GM19023 (cell line): ENCODE measurements at regions not wholly inside any gene's neighbourhood (a gene's known extent, or its start where the extent isn't known, plus 50 kb on each side); places are given as distances from the start of the nearest gene placed in this dataset.

ENCODE experiments used
- ATAC-seq: cut with Tn5 transposase; IDR thresholded peaks from one replicate; pipeline ENCODE4 v1.9.1; 2021; ENCODE audit warnings: mild to moderate bottlenecking, moderate library complexity; ENCODE audit not compliant: unreplicated experiment

DNA sequence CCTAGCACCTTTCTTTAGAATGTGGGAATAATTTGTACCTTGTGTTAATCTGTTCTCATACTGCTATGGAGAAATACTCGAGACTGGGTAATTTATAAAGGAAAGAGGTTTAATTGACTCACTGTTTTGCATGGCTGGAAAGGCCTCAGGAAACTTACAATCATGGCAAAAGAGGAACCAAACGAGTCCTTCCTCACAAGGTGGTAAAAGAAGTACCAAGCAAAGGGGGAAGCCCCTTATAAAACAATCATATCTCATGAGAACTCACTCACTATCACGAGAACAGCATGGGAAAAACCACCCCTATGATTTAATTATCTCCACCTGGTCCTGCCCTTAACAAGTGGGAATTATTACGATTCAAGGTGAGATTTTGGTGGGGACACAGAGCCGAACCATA lies 127.1 kb upstream of the ANO3 start:
- no peak for ATAC-seq

DNA sequence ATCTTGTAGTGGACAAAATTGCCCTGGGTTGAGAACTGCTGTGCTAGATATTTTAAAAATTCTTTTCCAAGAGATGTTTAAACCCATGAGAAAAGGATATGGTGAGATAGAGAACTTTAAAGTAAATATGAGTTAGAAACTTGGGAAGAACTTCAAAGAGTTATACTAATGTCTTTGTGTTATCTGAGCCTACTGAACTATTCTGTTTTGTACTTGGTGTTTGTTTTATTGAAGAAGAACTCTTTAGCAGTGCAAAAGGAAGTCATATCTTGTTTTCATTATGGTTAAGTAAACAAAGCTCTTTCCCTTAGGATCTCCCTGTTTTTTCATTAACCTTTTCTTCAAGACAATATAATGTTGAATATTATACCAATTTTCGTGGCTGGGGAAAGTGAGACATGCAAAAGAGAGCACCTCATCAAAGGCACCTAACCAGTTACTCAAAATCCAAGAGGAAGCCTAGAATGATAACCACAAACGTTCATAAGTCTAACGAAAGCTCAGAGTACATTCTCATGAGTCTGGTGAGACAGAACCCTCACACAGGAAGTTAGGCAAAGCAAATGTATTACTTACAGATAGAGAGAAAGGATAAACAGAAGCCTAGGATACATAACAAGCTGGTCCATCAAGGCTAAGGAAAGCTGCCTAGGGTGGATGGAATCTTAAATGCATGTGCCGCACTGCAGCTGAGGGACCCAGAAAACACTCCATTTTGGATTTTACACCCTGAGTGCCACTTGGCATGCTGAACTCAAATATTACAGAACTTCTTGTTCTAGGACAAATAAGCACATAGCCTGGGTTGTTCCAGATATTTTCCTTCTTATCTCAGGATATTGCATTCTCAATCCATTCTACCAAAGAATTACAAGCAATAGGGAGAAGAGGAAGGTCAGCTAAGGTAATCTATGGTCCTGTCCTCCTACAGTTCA lies 112.5 kb upstream of the ANO3 start:
- no peak for ATAC-seq

DNA sequence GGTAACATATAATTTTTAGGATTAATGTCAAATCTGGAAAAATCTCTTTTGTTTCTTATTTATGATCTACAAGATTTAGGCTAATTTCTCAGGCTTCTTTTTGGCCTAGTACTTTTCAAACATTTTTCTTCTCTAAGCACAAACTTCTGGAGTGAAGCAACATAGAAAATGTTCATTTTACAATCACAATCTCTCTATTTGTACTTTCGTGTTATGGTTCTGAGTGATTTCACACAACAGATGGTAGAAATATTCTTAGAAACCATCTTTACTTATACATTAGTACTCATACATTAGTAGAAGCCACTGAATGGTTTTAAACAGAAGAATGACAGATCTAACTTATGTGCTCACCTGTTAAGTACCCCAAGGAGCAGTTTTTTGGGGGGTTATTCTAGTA lies 106.3 kb upstream of the ANO3 start:
- ATAC-seq, result no peak

DNA sequence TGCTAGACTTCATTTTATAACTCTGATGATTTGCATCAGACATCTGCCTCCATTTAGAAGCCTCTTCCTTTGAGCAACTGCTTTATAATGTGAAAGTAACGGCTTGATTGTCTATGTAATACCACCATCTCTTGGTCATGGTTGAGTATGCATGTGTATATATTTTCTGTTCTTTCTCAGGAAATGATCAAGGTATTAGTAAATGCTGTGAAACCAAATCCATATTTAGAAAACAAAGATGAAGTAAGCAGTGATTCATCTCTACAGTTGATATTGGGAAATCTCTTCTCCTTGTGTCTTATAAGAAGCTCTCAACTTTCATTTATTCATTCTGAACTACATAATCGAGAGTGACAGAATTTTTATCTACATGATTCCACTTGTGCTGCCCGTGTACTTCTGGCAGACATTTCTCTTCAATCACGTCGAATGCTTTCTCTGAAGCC lies 104.6 kb upstream of the ANO3 start:
- ATAC-seq, result peak; percentile 83

DNA sequence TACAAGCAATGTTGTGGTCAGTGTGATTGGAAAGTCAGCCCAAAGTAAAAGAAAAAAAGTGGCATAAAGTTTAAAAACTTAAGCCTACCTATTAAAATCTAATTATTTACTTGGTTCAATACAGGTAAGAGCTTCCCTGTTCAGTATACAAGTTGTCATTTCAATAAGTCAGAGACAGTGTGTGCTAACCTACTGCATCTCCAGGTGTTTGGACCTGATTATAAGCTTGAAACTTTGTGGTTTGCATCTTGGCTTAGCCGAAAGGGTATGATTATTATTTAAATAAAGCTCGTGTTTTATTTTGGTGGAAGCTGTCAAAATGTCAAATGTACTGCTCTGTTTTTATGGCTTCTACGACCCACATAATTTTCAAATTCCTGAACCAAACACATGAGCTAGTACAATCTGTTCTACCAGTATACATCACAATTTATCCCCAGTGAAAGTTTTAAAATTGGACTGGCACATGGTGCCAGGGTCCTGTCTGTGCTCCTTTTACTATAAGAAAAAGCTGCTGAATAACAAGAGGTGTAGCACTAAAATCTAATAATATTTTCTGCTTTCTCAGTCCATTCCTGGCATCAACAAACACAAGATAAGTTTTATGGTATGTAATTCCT lies 103.9 kb upstream of the ANO3 start:
- no peak for ATAC-seq

DNA sequence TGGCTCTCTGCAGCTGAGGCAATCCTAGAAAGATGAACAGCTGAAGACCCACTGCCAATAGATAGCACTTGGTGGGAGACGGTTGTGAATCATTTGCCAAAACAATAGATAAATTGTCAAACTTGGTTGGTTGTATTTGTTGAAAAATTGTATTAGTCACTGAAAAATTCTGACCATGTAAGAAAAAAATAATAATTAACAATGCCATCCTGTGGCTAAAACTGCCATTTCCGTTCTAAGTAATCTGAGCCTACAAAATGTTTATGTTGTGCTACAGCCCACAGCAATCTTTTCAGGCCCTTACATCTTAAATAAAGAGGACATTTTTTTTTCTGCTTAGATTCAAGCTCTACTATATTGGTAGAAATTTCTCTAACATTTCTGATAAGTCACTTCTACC lies 103.2 kb upstream of the ANO3 start:
- no peak for ATAC-seq

DNA sequence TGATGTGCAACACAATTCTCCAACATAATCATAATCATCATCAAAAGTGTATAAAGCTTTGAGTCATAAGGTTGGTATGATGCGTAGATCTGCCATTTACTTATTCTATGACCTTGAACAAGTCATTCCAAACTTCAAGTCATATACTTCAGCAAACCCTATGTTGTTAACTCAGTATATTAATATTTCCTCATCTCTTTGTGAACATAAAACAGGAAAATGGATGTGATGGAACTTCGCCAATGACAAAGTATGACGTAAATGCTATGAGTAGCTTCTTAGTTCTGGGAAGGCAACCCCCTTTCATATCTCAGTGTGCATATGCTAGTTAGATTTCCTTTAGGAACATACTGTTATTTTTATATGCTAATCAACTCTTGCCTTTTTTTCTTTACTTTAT lies 102.7 kb upstream of the ANO3 start:
- ATAC-seq, result no peak

DNA sequence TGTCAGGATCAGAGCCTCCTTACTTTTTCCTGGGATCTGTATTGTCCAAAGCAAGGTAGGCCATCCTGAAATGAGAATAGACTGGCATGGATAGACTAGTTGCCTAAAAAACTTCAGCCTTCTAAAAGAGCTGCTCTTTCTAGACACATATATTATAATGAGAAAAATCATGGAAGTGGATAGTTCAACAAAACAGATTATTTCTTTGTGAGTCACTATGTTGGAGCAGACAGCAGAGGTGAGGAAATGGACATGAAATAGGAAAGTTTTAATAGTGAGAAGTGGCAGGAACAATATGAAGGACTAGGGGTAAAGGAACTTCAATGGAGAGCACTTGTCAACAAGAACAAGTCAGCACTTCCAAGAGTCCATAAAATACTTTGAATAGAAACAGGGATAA lies 101.9 kb upstream of the ANO3 start:
- ATAC-seq, result no peak

DNA sequence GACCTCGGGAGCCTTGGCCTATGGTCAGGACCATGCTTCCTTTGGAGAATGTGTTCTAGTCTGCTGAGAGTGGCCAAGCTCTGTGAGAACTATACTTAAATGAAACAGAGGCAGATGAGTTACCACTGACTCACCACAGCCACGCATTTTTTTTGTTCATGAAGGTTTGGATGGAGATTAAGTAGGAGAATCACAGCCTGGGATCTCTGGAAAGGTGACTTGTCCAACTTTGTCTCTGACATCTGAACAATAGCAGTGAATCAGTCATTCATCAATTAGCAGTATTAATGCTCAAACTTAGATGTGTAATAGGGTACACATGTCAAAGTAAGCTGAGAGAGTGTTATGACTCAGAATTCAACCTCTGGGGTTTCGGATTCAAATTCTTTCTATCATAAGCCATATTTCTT lies 100.7 kb upstream of the ANO3 start:
- no peak for ATAC-seq

DNA sequence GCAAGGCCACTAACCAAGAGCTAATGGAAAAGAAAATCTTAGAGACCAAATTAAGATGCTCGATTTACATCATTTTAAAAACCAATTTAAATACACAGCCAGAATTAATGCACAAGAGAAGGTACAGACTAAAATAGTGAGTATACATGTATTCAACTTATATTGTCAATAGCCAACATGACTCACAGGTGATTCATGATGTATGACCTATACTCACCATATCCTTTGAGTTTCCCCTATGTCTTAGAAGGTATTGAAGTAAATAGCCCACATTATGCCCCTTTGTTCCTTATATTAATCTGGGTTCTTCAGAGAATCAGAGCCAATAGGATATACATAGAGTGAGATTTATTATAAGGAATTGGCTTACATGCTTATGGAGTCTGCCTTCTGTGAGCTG lies 97.5 kb upstream of the ANO3 start:
- no peak for ATAC-seq

DNA sequence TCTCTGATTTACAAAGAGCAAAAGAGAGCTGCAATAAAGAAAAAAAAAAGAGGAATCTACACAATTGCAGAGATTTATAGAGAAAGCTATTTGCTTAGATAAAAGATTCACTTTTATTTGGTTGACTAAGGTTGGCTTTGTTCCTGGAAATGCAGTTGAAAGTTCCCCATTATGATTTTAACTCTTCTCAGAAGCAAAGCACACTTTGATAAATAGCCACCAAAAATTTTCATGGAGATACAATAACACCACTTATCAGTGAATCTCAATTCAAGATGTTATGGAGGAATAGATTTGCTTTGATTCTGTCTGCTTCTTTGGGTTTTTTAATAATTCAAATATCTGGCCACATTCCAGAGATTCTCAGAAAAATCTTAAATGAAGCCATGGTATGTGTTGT lies 88.5 kb upstream of the ANO3 start:
- no peak for ATAC-seq

DNA sequence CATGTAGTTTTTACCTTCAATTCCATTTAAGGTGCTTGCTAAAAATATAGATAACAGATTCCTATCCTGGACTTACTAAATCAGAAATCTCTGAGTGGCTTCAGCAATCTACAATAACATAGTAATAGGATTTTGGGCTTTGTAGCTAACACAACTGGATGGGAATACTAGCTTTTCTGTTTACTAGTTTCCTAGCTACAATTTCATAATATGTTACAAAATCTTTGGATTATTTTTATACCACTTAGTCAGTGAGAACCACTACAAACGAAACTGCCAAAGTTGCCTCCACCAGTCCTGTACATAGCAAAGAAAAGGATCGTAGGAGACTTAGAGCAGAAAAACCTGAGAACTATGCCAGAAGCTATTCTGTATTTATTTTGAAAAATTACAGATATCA lies 87.7 kb upstream of the ANO3 start:
- no peak for ATAC-seq

DNA sequence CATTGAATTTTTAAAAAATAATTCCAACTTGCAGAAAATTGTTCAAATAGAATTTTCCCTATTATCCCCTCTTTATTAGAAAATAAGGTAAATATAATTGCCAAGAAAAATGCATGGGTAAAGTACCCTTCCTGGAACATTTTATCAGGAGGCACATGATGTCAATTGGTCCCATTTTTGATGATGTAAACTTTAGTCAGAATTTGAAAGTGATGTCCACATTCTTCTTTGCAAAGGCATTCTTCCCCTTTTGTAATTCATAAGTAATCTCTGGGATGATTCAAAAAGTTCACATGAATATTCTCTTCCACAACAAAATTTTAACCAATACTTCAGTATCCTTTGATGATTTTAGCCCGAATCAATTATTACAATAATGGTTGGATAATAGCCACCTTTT lies 86.9 kb upstream of the ANO3 start:
- ATAC-seq, result no peak

DNA sequence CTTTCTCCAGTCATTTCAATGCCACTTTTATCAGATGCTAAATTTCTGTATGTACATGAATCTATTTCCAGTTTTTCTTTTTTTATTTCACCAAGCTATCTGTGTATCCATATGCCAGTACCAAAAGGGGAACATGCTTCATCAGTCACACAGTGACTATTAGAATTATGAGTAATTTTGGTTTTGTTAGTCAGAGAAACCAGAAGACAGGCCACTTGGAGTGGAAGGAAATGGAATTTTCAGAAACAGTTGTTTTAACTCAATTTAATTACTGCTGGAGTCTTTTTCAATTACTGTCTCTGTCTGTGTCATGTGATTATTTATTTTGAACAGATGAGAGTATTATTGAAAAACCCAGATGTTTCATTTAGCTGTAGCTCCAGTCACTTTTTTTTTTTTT lies 84.6 kb upstream of the ANO3 start:
- no peak for ATAC-seq

DNA sequence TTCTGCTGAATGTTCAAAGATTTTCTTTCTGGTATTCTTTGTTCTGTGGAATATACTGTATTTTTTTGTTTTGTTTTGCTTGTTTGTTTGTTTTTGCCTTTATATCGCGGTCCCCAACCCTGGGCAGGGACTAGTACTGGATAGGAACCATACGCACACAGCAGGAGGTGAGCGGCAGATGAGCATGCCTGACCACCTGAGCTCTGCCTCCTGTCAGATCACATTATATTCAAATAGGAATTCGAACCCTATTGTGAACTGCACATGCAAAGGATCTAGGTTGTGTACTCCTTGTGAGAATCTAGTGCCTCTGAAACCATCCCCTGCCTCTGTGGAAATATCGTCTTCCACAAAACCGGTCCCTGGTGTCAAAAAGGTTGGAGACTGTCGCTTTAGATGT lies 83.3 kb upstream of the ANO3 start:
- ATAC-seq, result no peak

DNA sequence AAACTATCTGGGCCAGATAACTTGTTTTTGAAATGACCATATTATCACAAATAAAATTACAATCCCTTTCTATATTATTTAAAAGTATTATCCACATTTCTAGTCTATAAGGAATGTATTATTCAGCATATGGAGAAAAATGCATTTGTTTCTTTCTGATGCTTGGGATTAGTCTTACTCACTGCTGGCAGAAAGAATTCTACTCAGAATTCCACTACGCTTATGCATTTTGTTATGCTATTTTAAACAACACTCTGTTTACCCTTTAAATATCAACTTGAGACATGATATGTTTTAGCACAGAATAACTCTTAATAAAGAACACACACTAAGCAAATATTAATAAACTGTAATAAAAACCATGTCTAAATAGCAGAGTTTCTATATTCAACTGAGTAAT lies 77.6 kb upstream of the ANO3 start:
- no peak for ATAC-seq

DNA sequence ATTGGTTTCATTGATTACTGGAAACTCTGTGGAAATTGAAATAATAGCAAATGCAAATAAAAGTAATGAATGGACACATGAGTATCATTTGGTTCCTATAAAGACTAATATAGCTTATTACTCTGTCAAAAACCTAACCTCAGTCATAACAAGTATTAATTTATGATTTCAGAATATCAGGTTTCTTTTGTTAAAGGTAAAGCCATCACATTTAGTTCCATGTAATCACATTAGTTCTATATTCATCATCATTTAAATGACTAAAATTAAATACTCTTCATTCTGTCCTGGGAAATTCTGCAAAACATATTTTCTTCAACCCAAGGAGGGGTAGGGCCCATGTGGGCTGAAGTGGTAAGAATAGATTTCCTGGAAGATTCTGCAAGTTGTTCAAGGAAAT lies 68.2 kb upstream of the ANO3 start:
- no peak for ATAC-seq

DNA sequence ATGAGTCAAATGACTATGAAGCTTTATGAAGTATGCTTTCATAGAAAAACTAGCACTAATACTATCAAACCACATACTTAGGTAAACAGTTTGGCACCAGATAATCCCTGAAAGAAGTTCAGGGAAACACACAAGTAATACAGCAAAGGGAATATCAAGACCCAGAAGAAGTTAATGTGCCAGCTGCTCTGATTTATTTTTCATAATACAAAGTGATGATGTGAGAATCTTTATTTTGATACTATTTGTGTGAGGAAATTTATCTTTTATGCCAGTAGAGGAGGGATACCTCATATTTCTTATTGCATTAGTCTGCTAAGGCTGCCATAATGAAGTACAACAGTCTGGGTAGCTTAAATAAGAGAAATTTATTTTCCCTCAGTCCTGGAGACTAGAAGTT lies 67.7 kb upstream of the ANO3 start:
- no peak for ATAC-seq

DNA sequence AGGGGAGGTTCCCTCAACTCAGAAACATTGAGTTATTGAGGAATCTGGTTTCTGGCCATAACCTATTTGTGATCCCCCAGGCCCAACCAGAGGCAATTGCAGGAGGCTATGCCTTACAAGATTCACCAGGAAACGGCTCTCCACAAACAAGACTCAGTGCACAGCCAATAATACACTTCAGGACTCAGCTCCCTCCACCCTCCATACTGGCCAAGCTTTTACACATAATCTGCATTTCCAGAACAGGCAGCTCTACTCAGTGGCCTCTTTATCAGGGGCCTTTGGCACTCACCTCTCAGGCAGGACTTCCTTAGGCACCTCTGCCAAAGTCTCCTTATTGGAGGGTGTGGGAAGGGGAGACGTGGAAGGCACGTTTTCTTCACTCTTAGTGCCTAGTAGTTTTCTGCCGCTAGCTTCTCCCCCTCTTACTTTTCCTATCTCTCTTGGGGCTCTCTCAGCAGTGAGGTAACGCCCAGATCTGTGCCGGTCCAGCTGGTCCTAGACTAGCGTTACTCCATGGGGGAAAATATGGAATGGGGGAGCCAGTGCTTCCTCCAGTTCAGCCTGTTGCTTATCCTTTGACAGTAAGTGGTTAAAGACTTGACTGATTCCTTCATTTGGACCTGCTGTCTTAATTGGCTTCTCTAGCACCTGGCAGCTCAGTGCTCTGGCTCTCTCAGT lies 62.8 kb upstream of the ANO3 start:
- no peak for ATAC-seq

DNA sequence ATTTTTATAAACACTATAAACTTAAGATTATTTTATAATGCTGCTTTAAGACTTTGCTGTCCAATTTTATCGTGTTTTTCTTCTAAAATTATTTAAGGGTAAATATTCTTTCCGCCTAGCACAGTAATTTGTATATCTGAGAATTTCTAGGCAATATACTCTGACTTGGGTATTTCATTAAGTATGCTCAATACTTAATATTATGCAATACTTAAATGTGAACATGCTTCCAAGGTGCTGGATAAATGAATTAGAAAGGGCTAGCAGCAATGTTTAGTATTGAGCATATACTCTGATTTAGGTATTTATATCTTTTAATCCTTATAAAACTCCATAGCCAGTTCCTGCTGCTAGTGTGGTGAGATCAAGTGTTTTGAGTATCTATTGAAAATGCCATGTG lies 60.3 kb upstream of the ANO3 start:
- no peak for ATAC-seq

DNA sequence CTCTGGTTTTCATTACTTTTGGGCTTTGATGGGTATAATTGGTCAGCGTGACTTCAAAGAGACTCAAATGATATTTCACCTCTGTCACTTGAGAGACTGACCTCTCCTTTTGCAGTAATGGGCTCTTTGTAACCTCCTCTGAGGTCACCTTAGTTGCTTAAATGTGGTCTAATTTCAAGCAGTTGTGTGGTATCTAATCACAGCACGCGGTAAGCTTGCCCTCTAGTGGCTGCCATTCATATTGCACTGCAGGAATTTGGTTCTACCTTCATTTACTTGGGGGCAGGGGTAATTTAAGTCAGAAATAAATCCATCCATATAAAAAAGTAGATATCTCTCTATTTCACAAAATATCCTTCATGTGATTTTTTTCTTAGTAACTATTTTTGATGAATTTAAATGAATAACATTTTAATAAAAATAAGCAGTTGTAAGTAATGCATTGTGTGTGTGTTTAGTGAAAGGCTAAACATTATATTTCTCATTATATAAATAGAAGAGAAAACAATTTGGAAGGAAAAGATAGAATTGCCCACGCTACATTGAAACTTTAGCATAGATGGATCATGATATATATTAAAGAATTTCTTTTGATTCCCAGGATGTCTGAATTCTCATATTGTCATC lies 55.0 kb upstream of the ANO3 start:
- ATAC-seq, result peak; percentile 95

DNA sequence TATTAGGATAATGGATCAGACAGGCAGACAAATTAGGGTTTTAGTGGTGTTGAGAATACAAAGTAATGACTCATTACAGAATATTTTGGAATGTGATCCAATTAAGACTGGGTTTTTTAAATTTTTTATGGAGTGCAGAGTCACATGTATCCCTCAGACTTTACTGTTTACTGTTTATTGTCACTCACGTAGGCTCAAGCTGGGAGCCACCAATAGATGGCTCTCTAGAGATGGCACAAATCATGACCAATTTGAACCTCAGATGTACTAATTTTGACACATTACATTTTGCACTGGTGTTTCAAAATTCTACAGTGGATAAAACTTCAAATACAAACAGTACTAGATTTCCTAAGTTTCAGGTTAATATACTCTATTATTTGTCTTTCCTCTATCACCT lies 53.6 kb upstream of the ANO3 start:
- ATAC-seq, result no peak
